H1 (cell line): ENCODE measurements at regions not wholly inside any gene's neighbourhood (a gene's known extent, or its start where the extent isn't known, plus 50 kb on each side); places are given as distances from the start of the nearest gene placed in this dataset.

Source experiments
- CTCF ChIA-PET: fragments of 300-600 bp; sonication (Branson Sonifier 250); formaldehyde crosslinking; loops from one replicate; lab custom pipeline; 2021; ENCODE audit not compliant: partially characterized antibody; lab: Charles Lee
- POLR2A ChIA-PET: fragments of 300-600 bp; sonication (Branson Sonifier 250); formaldehyde crosslinking; loops from one replicate; lab custom pipeline; 2021; ENCODE audit warnings: inconsistent platforms; ENCODE audit not compliant: partially characterized antibody; lab: Charles Lee
- DNase-seq, 2 experiments: peaks; one replicate each; pipeline versions ENCODE4 v3.0.0 to v3.0.0-alpha.2; 2010 to 2022; ENCODE audit warnings: low spot score in 2 of 2, low read depth in 1 of 2, mixed read lengths in 1 of 2
- FAIRE-seq: peaks from 2 replicates; lab custom pipeline; 2011; peaks lifted over from hg19 to GRCh38; lab: Jason Lieb, UNC
- H2AFZ ChIP-seq: 2 replicates; pipeline ENCODE4 v1.8.1; 2012; ENCODE audit warnings: low read length, inconsistent platforms
- H2AK5ac ChIP-seq: 2 replicates; pipeline ENCODE4 v1.6.1; 2013; ENCODE audit warnings: low read depth, low read length
- H2BK120ac ChIP-seq: replicated peaks from 2 replicates; pipeline ENCODE3; 2013; ENCODE audit warnings: low read depth, low read length, inconsistent platforms
- H2BK12ac ChIP-seq: 2 replicates; pipeline ENCODE4 v1.6.1; 2013; ENCODE audit warnings: low read depth, low read length
- H2BK15ac ChIP-seq: 2 replicates; pipeline ENCODE4 v1.6.1; 2013; ENCODE audit warnings: low read length
- H2BK20ac ChIP-seq: 2 replicates; pipeline ENCODE4 v1.6.1; 2013; ENCODE audit warnings: low read length
- H2BK5ac ChIP-seq: 2 replicates; pipeline ENCODE4 v1.6.1; 2013; ENCODE audit warnings: low read depth, low read length
- H3K14ac ChIP-seq: 2 replicates; pipeline ENCODE4 v1.6.1; 2013; ENCODE audit warnings: inconsistent platforms; ENCODE audit not compliant: insufficient read length
- H3K18ac ChIP-seq: 2 replicates; pipeline ENCODE4 v1.6.1; 2013; ENCODE audit warnings: low read length; ENCODE audit errors: extremely low read depth
- H3K23ac ChIP-seq: 2 replicates; pipeline ENCODE4 v1.6.1; 2013; ENCODE audit warnings: inconsistent platforms; ENCODE audit not compliant: insufficient read length
- H3K23me2 ChIP-seq: 2 replicates; pipeline ENCODE4 v1.6.1; 2013; ENCODE audit warnings: low read depth, low read length
- H3K27ac ChIP-seq: 2 replicates; pipeline ENCODE4 v1.6.1; 2011; ENCODE audit warnings: low read depth, low read length, inconsistent platforms
- H3K27me3 ChIP-seq, 4 experiments: replicated peaks in 1 of 4; 1 replicate in 1 of 4; 2 replicates in 3 of 4; pipeline versions ENCODE4 v1.6.1 to v1.8.1; 2011 to 2013; ENCODE audit warnings: low read length in 3 of 4, mild to moderate bottlenecking in 3 of 4, inconsistent platforms in 2 of 4, mixed read lengths in 2 of 4, moderate library complexity in 1 of 4; ENCODE audit not compliant: control insufficient read depth in 3 of 4, insufficient read depth in 3 of 4; ENCODE audit errors: extremely low read depth in 1 of 4
- H3K36me3 ChIP-seq, 4 experiments: 2 replicates each; pipeline versions ENCODE4 v1.6.1 to v1.8.1; 2011 to 2013; ENCODE audit warnings: mild to moderate bottlenecking in 4 of 4, low read length in 3 of 4, moderate library complexity in 2 of 4, control low read depth in 1 of 4, inconsistent platforms in 1 of 4; ENCODE audit not compliant: insufficient read depth in 4 of 4, control insufficient read depth in 2 of 4
- H3K4ac ChIP-seq: replicated peaks from 2 replicates; pipeline ENCODE3; 2013; ENCODE audit warnings: low read length, low read depth, mixed read lengths, inconsistent platforms; ENCODE audit not compliant: insufficient read length
- H3K4me1 ChIP-seq, 4 experiments: replicated peaks in 1 of 4; 1 replicate in 1 of 4; 2 replicates in 3 of 4; pipeline versions ENCODE4 v1.6.1 to v1.8.1; 2011 to 2013; ENCODE audit warnings: low read length in 3 of 4, inconsistent platforms in 2 of 4, mixed read lengths in 1 of 4; ENCODE audit not compliant: insufficient read depth in 4 of 4, control insufficient read depth in 3 of 4
- H3K4me2 ChIP-seq, 2 experiments: 2 replicates each; pipeline versions ENCODE4 v1.6.1 to v1.8.1; 2011 to 2013; ENCODE audit warnings: low read depth in 2 of 2, low read length in 2 of 2, control low read depth in 1 of 2, inconsistent platforms in 1 of 2, mild to moderate bottlenecking in 1 of 2; ENCODE audit not compliant: insufficient read depth in 1 of 2
- H3K4me3 ChIP-seq, 4 experiments: fragments of 200-600, 300-600 bp in 1 of 4; sonication (generic), shearing (Covaris generic), sonication (Bioruptor Twin) in 1 of 4; 2 replicates each; pipeline versions ENCODE4 v1.5.1 to v1.8.1; 2011 to 2016; ENCODE audit warnings: low read length in 4 of 4, low read depth in 3 of 4, control low read depth in 2 of 4, inconsistent platforms in 2 of 4, mild to moderate bottlenecking in 2 of 4, mixed read lengths in 1 of 4, moderate library complexity in 1 of 4; ENCODE audit not compliant: insufficient read depth in 2 of 4; ENCODE audit errors: extremely low read depth in 1 of 4
- H3K56ac ChIP-seq: replicated peaks from 2 replicates; pipeline ENCODE3; 2013; ENCODE audit warnings: low read depth, mild to moderate bottlenecking, mixed read lengths, low read length, inconsistent platforms; ENCODE audit not compliant: insufficient read length
- H3K79me1 ChIP-seq: 2 replicates; pipeline ENCODE4 v1.6.1; 2013; ENCODE audit warnings: low read depth, low read length, control low read depth
- H3K79me2 ChIP-seq, 2 experiments: 2 replicates each; pipeline versions ENCODE4 v1.6.1 to v1.8.1; 2012 to 2013; ENCODE audit warnings: low read length in 2 of 2, mild to moderate bottlenecking in 2 of 2, inconsistent platforms in 1 of 2; ENCODE audit not compliant: insufficient read depth in 2 of 2, control insufficient read depth in 1 of 2
- H3K9ac ChIP-seq, 4 experiments: replicated peaks in 1 of 4; 1 replicate in 1 of 4; 2 replicates in 3 of 4; pipeline versions ENCODE4 v1.6.1 to v1.8.1; 2011 to 2013; ENCODE audit warnings: low read depth in 3 of 4, low read length in 3 of 4, control low read depth in 2 of 4, mild to moderate bottlenecking in 2 of 4, moderate library complexity in 2 of 4, inconsistent platforms in 1 of 4; ENCODE audit errors: extremely low read depth in 1 of 4
- H3K9me3 ChIP-seq, 2 experiments: 2 replicates each; pipeline versions ENCODE4 v1.6.1 to v1.8.1; 2012 to 2013; ENCODE audit warnings: mild to moderate bottlenecking in 2 of 2, moderate library complexity in 2 of 2, control low read depth in 1 of 2, inconsistent platforms in 1 of 2, low read depth in 1 of 2, low read length in 1 of 2, mixed read lengths in 1 of 2; ENCODE audit not compliant: insufficient read depth in 2 of 2
- H4K20me1 ChIP-seq, 2 experiments: replicated peaks in 1 of 2; 2 replicates each; pipeline versions ENCODE3 to v1.8.1; 2011 to 2013; ENCODE audit warnings: inconsistent platforms in 2 of 2, low read length in 2 of 2, mild to moderate bottlenecking in 1 of 2; ENCODE audit not compliant: insufficient read depth in 2 of 2, control insufficient read depth in 1 of 2
- H4K5ac ChIP-seq: 2 replicates; pipeline ENCODE4 v1.6.1; 2013; ENCODE audit warnings: low read length, low read depth, mixed read lengths, inconsistent platforms; ENCODE audit not compliant: insufficient read length
- H4K8ac ChIP-seq: 2 replicates; pipeline ENCODE4 v1.8.0; 2013; ENCODE audit warnings: mild to moderate bottlenecking, moderate library complexity, low read length, inconsistent platforms; ENCODE audit not compliant: insufficient read depth; ENCODE audit errors: extremely low read depth
- H4K91ac ChIP-seq: replicated peaks from 2 replicates; pipeline ENCODE3; 2013; ENCODE audit warnings: low read length, mixed read lengths, inconsistent platforms; ENCODE audit not compliant: insufficient read length
- ASH2L ChIP-seq: fragments of 200-600, 300-600 bp; sonication (generic); IDR thresholded peaks from one replicate; pipeline ENCODE4 v1.7.1; 2017; ENCODE audit warnings: low read length
- ATF2 ChIP-seq: IDR thresholded peaks from 2 replicates; pipeline ENCODE4 v1.6.1; 2012; ENCODE audit warnings: low read length, inconsistent platforms
- BCL11A ChIP-seq, 2 experiments: IDR thresholded peaks; one replicate each; pipeline ENCODE4 v1.6.1; 2011; ENCODE audit warnings: low read depth in 2 of 2, low read length in 2 of 2, mild to moderate bottlenecking in 2 of 2
- CEBPB ChIP-seq: IDR thresholded peaks from 2 replicates; pipeline ENCODE4 v1.6.1; 2012; ENCODE audit warnings: low read depth, low read length
- CHD1 ChIP-seq: IDR thresholded peaks from 2 replicates; pipeline ENCODE4 v1.6.1; 2012; ENCODE audit warnings: low read depth, low read length, improper control_type of control experiment
- CHD2 ChIP-seq: IDR thresholded peaks from 2 replicates; pipeline ENCODE4 v1.6.1; 2012; ENCODE audit warnings: low read length, improper control_type of control experiment
- GTF2F1 ChIP-seq: IDR thresholded peaks from 2 replicates; pipeline ENCODE4 v1.6.1; 2012; ENCODE audit warnings: low read depth, low read length, improper control_type of control experiment, borderline replicate concordance
- JUND ChIP-seq: IDR thresholded peaks from 2 replicates; pipeline ENCODE4 v1.6.1; 2011; ENCODE audit warnings: mild to moderate bottlenecking, improper control_type of control experiment, low read length
- KDM5A ChIP-seq: fragments of 200-600 bp; IDR thresholded peaks from 2 replicates; pipeline ENCODE4 v1.7.1; 2012; ENCODE audit warnings: mild to moderate bottlenecking, low read length, inconsistent platforms, mixed read lengths
- PHF8 ChIP-seq: fragments of 200-600 bp; sonication (generic); conservative IDR thresholded peaks from 2 replicates; pipeline ENCODE4 v1.7.1; 2012; ENCODE audit warnings: low read depth, mild to moderate bottlenecking, inconsistent platforms, low read length, moderate library complexity
- SIRT6 ChIP-seq: IDR thresholded peaks from one replicate; pipeline ENCODE4 v1.7.1; 2012; ENCODE audit warnings: low read length, inconsistent platforms
- SIX5 ChIP-seq: IDR thresholded peaks from 2 replicates; pipeline ENCODE4 v1.6.1; 2011; ENCODE audit warnings: mild to moderate bottlenecking, low read depth, low read length
- SP4 ChIP-seq: IDR thresholded peaks from 2 replicates; pipeline ENCODE4 v1.6.1; 2012; ENCODE audit warnings: low read length, inconsistent platforms
- SRF ChIP-seq: IDR thresholded peaks from 2 replicates; pipeline ENCODE4 v1.6.1; 2011; ENCODE audit warnings: mild to moderate bottlenecking, low read depth, low read length, moderate library complexity
- TAF1 ChIP-seq: IDR thresholded peaks from 2 replicates; pipeline ENCODE4 v1.6.1; 2011; ENCODE audit warnings: mild to moderate bottlenecking, low read depth, low read length
- TCF12 ChIP-seq: IDR thresholded peaks from 2 replicates; pipeline ENCODE4 v1.6.1; 2011; ENCODE audit warnings: low read depth, mild to moderate bottlenecking, low read length
- WGBS, 2 experiments: shearing (Covaris generic) in 1 of 2; methylation state at CpG; one replicate each; pipeline versions ENCODE4 v1.1.6 to v1.1.7; 2013 to 2015; ENCODE audit warnings: low lambda C conversion rate in 2 of 2, mixed read lengths in 2 of 2, inconsistent platforms in 1 of 2, low coverage in 1 of 2, missing lambda C conversion rate in 1 of 2; ENCODE audit not compliant: insufficient replicate concordance in 2 of 2, insufficient coverage in 1 of 2, insufficient read length in 1 of 2; ENCODE audit errors: extremely low coverage in 1 of 2, missing lambda C conversion rate in 1 of 2; 5-methylcytosine and 5-hydroxymethylcytosine counted together

DNA sequence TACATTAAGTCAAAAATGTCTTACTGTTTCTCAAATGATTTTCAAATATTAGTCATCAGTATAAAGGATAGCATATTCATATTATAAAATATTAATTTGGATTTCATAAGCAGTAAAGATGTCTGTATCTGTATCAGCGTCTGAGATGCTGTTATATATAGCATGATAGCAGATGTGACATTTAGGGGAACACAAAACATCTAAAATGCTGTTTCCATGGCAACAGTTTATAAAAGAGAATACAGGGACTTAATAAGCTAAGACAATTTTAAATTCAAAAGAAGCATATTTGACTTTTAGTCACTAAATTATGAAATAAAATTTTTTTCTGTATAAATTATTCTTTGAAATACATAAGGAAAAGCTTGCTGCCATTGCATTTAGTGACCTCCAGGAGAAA lies 432.2 kb downstream of the PDGFC start:
- FAIRE-seq (no peak), DNase-seq (no peak)
- H3K79me1 ChIP-seq = no peaks in the 10 kb centered on the region
- H4K5ac ChIP-seq = no peak overlapping the region
- H3K4me1 ChIP-seq = no peaks in the 10 kb centered on the region
- H2BK120ac ChIP-seq = no peak overlapping the region
- no peak overlapping the region for H3K18ac ChIP-seq
- no peaks in the 10 kb centered on the region for H4K20me1 ChIP-seq
- no peak overlapping the region for H3K23ac ChIP-seq
- H3K79me2 ChIP-seq = no peaks in the 10 kb centered on the region
- H3K36me3 ChIP-seq = no peaks in the 10 kb centered on the region
- H3K4ac ChIP-seq = no peak overlapping the region
- no peaks in the 10 kb centered on the region for H3K9me3 ChIP-seq
- POLR2A ChIA-PET = no interaction called here
- WGBS, 2 experiments = 100% methylated on average over 1 of the region's 1 CpG; no CpG with 5 or more reads in 1 of the 2 experiments
- H2AK5ac ChIP-seq = no peak overlapping the region
- H3K27me3 ChIP-seq = no peaks in the 10 kb centered on the region
- no peak overlapping the region for H3K9ac ChIP-seq
- no peak overlapping the region for H3K56ac ChIP-seq
- CTCF ChIA-PET = no interaction called here
- H2BK20ac ChIP-seq = no peak overlapping the region
- no peak overlapping the region for H3K4me2 ChIP-seq
- H2BK15ac ChIP-seq = no peak overlapping the region
- H2AFZ ChIP-seq = no peak overlapping the region
- no peak overlapping the region for H4K8ac ChIP-seq
- no peak overlapping the region for H2BK12ac ChIP-seq
- H3K4me3 ChIP-seq = no peak overlapping the region
- H3K14ac ChIP-seq = no peak overlapping the region
- no peak overlapping the region for H3K27ac ChIP-seq
- H2BK5ac ChIP-seq = no peak overlapping the region
- H4K91ac ChIP-seq = no peak overlapping the region
- H3K23me2 ChIP-seq = no peaks in the 10 kb centered on the region
- TF ChIP-seq TAF1 (no peak), CEBPB (no peak), SIRT6 (no peak), GTF2F1 (no peak), SIX5 (no peak), SP4 (no peak), PHF8 (no peak), ATF2 (no peak), ASH2L (no peak), TCF12 (no peak), CHD2 (no peak), CHD1 (no peak), KDM5A (no peak), BCL11A (IDR thresholded peaks at IDR 0.05; ENCODE audit: low read depth in 2 of 2, low read length in 2 of 2) (no peak), JUND (no peak), SRF (no peak)
